BJ (cell line): ENCODE measurements at regions not wholly inside any gene's neighbourhood (a gene's known extent, or its start where the extent isn't known, plus 50 kb on each side); places are given as distances from the start of the nearest gene placed in this dataset.
"Not testable (repeated sequence)": the region's sequence is repeated elsewhere in the genome, so short reads cannot be mapped to it uniquely, and the experiment has no call there.

ENCODE experiments used
- CTCF ChIA-PET: fragments of 350-600 bp; formaldehyde crosslinking; extraction: SDS; loops from one replicate; lab custom pipeline; 2021; ENCODE audit warnings: antibody characterized with exemption, inconsistent platforms; lab: Yijun Ruan, JAX
- POLR2A ChIA-PET: fragments of 300-600 bp; sonication (Branson Sonifier 250); formaldehyde crosslinking; extraction: SDS; loops from one replicate; lab custom pipeline; 2021; ENCODE audit warnings: antibody characterized with exemption; lab: Charles Lee
- DNase-seq: peaks from one replicate; pipeline ENCODE4 v3.0.0-alpha.2; 2011; ENCODE audit warnings: low read depth
- H3K27me3 ChIP-seq: 2 replicates; pipeline ENCODE4 v1.6.0; 2011; ENCODE audit warnings: low read length; ENCODE audit not compliant: control insufficient read depth, insufficient read depth
- H3K36me3 ChIP-seq: 2 replicates; pipeline ENCODE4 v1.5.1; 2011; ENCODE audit warnings: low read length; ENCODE audit not compliant: control insufficient read depth, insufficient read depth
- H3K4me3 ChIP-seq: 2 replicates; pipeline ENCODE4 v1.5.1; 2011; ENCODE audit warnings: low read depth, mild to moderate bottlenecking, control low read depth, low read length
- TF ChIP-seq, protein P1 (sequence below): IDR thresholded peaks from 2 replicates; pipeline ENCODE4 v1.5.1; 2011; ENCODE audit warnings: low read depth, mild to moderate bottlenecking, control low read depth, inconsistent platforms, low read length, moderate library complexity; ENCODE audit not compliant: insufficient read depth

DNA sequence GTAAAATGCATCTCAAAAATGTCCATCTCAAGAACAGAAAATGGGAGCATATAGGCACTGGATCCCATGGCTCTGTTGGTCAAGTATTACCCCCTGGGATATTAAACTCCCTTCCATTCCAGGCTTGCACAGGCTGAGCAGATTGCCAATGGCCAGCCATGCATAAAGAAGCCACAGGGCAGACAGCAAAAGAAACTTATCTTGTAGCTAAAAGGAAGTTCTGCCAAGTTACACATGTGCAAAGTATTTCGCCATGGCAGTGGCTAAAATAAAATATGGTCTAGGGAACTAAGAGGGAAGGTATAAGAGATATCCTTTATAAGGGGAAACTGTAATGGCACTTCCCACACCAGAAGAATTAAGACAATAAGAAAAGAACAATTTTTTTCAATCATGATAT, 415.6 kb upstream of the BTBD3 start:
- Histone ChIP-seq H3K27me3 (no peaks in the 10 kb centered on the region; the same call in 1 of the 2 replicates), H3K36me3 (no peaks in the 10 kb centered on the region), H3K4me3 (no peak overlapping the region)
- no peak for DNase-seq
- ChIA-PET CTCF (interaction anchor here (1.0 kb wide), 1 partner anchor 360 kb away, joined by 3 read pairs; no protein-coding TSS in a partner anchor), POLR2A (no interaction called here)
- TF ChIP-seq, protein P1, sequence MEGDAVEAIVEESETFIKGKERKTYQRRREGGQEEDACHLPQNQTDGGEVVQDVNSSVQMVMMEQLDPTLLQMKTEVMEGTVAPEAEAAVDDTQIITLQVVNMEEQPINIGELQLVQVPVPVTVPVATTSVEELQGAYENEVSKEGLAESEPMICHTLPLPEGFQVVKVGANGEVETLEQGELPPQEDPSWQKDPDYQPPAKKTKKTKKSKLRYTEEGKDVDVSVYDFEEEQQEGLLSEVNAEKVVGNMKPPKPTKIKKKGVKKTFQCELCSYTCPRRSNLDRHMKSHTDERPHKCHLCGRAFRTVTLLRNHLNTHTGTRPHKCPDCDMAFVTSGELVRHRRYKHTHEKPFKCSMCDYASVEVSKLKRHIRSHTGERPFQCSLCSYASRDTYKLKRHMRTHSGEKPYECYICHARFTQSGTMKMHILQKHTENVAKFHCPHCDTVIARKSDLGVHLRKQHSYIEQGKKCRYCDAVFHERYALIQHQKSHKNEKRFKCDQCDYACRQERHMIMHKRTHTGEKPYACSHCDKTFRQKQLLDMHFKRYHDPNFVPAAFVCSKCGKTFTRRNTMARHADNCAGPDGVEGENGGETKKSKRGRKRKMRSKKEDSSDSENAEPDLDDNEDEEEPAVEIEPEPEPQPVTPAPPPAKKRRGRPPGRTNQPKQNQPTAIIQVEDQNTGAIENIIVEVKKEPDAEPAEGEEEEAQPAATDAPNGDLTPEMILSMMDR: no peak

DNA sequence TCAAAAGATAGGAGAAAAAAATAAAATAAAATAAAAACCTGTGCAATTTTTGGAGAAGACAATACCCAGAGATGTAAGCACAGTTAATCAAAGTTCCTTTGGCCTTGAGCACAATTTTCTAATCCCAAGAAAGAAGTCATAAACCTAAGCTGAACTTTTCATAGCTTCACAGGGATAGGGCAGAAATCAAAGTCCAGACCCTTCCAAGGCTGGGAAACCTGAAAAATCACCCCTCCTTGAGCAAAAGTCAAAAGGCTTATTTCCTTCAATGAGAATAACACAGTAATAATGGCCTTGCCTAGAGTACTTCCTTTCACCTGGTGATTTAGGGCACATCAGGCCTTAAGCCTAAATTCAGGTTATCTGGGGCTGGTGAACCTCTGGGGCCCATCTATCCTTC, 415.0 kb upstream of the BTBD3 start:
- DNase-seq: no peak
- Histone ChIP-seq H3K4me3 (no peak overlapping the region), H3K27me3 (no peaks in the 10 kb centered on the region; the same call in 1 of the 2 replicates), H3K36me3 (no peaks in the 10 kb centered on the region)
- ChIA-PET POLR2A (no interaction called here), CTCF (interaction anchor here (1.0 kb wide), 1 partner anchor 360 kb away, joined by 3 read pairs; no protein-coding TSS in a partner anchor)
- TF ChIP-seq, protein P1: no peak

DNA sequence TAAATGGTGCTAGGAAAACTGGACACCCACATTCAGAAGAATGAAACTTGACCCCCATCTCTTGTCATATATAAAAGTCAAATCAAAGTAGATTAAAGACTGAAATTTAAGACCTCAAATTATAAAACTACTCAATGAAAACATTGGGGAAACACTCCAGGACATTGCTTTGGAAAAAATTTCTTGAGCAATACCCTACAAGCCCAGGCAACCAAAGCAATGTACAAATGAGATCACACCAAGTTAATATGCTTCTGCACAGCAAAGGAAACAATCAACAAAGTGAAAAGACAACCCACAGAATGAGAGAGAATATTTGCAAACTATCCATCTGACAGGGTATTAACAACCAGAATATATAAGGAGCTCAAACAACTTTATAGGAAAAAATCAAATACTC, 407.9 kb upstream of the BTBD3 start:
- CTCF ChIA-PET: interaction anchor here (1.1 kb wide), 1 partner anchor 11 kb away, joined by 3 read pairs; no protein-coding TSS in a partner anchor
- Histone ChIP-seq H3K27me3 (no peaks in the 10 kb centered on the region), H3K36me3 (no peaks in the 10 kb centered on the region), H3K4me3 (no peak overlapping the region)
- TF ChIP-seq, protein P1: no peak
- POLR2A ChIA-PET: no interaction called here
- DNase-seq: no peak

DNA sequence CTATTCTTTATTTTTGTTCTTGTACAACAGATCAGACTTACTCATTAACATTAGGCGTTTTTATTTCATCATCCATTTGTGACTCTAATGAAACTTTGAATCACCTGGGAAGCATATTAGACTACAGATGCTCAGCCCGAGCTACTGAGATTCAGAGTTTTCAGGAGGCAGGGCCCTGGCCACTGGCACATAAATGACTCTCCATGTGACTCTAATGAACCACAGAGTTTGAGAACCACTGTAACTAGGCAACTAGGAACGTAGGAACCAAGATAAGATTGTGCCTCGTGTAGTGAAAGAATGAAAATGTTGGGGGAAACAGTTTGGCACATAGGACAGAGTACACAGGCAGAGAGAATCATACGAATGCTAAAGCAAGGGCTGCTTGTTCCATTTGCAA, 405.9 kb upstream of the BTBD3 start:
- CTCF ChIA-PET: no interaction called here
- DNase-seq: no peak
- TF ChIP-seq, protein P1: no peak
- no peak overlapping the region for H3K4me3 ChIP-seq
- no peaks in the 10 kb centered on the region for H3K36me3 ChIP-seq
- no peaks in the 10 kb centered on the region for H3K27me3 ChIP-seq
- POLR2A ChIA-PET: no interaction called here

DNA sequence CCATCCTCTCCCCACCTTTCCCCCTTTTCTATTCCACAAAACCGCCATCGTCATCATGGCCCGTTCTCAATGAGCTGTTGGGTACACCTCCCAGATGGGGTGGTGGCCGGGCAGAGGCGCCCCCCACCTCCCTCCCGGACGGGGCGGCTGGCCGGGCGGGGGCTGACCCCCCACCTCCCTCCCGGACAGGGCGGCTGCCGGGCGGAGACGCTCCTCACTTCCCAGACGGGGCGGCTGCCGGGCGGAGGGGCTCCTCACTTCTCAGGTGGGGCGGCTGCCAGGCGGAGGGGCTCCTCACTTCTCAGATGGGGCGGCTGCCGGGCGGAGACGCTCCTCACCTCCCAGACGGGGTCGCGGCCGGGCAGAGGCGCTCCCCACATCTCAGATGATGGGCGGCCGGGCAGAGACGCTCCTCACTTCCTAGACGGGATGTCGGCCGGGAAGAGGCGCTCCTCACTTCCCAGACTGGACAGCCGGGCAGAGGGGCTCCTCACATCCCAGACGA, 404.4 kb upstream of the BTBD3 start:
- H3K27me3 ChIP-seq, H3K36me3 ChIP-seq, POLR2A ChIA-PET, CTCF ChIA-PET, DNase-seq, H3K4me3 ChIP-seq: not testable (repeated sequence)

DNA sequence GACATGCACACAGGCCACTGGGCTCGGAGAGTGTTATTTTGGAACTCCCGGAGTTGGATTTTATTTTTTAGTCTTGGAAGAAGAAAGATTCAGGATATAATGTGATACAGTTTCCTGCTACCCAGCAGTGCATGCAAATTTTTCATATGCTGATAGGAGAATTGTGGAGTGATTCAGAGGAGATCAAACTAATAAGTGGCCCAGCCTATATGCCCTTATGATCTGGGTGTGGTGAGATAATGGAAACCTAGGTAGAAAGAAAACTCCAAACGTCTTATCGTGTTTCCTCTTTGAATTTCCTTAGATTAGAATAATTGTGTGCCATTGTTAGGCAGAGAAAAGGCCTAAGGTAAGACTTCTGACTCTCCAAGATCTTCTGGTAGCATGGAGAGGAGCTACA, 401.2 kb upstream of the BTBD3 start:
- ChIA-PET CTCF (no interaction called here), POLR2A (no interaction called here)
- no peaks in the 10 kb centered on the region for H3K36me3 ChIP-seq
- H3K27me3 ChIP-seq: no peaks in the 10 kb centered on the region
- TF ChIP-seq, protein P1: no peak
- H3K4me3 ChIP-seq: no peak overlapping the region
- no peak for DNase-seq
